Neural cell (in vitro differentiated cells): ENCODE measurements at regions not wholly inside any gene's neighbourhood (a gene's known extent, or its start where the extent isn't known, plus 50 kb on each side); places are given as distances from the start of the nearest gene placed in this dataset.

Experiments
- CTCF ChIP-seq: fragments of 450-650 bp; IDR thresholded peaks from 2 replicates; pipeline ENCODE4 v1.5.1; 2014; ENCODE audit warnings: antibody characterized with exemption, mild to moderate bottlenecking, moderate library complexity; ENCODE audit not compliant: poor library complexity, severe bottlenecking
- EZH2 ChIP-seq: fragments of 200-600, 300-800 bp; shearing (Covaris generic), sonication (generic); IDR thresholded peaks from 2 replicates; pipeline ENCODE4 v1.6.1; 2014; ENCODE audit warnings: antibody characterized with exemption, low read length, borderline replicate concordance, mild to moderate bottlenecking; ENCODE audit not compliant: insufficient read depth, poor library complexity, severe bottlenecking

GRCh38 chr10:75342397-75342796, 59.2 kb downstream of the ZNF503 start:
- TF ChIP-seq CTCF (no peak), EZH2 (no peak)
